Muscle layer of colon (tissue), 2 donors: ENCODE measurements at regions not wholly inside any gene's neighbourhood (a gene's known extent, or its start where the extent isn't known, plus 50 kb on each side); places are given as distances from the start of the nearest gene placed in this dataset.

Experiments
- H3K27ac ChIP-seq: one replicate; pipeline ENCODE4 v1.7.0; 2013; ENCODE audit warnings: low read depth, mild to moderate bottlenecking, low read length, moderate library complexity
- H3K27me3 ChIP-seq, 2 donors: one replicate each; pipeline ENCODE4 v1.7.0; 2013; ENCODE audit warnings: low read length in 2 of 2, mild to moderate bottlenecking in 2 of 2; ENCODE audit not compliant: insufficient read depth in 2 of 2, control insufficient read depth in 1 of 2
- H3K36me3 ChIP-seq: one replicate; pipeline ENCODE4 v1.7.0; 2013; ENCODE audit warnings: mild to moderate bottlenecking, low read length; ENCODE audit not compliant: insufficient read depth
- H3K4me1 ChIP-seq: one replicate; pipeline ENCODE4 v1.7.0; 2013; ENCODE audit warnings: mild to moderate bottlenecking, low read length; ENCODE audit not compliant: insufficient read depth
- H3K4me3 ChIP-seq, 2 donors: one replicate each; pipeline ENCODE4 v1.7.0; 2013; ENCODE audit warnings: low read length in 2 of 2, low read depth in 1 of 2, mild to moderate bottlenecking in 1 of 2, moderate library complexity in 1 of 2
- H3K9ac ChIP-seq: one replicate; pipeline ENCODE4 v1.7.0; 2013; ENCODE audit warnings: low read length
- H3K9me3 ChIP-seq: one replicate; pipeline ENCODE4 v1.7.0; 2013; ENCODE audit warnings: mild to moderate bottlenecking, low read length
- donor health status: abdominal sarcoma.
- donor health status: Adenocarcinoma of cecum.

DNA sequence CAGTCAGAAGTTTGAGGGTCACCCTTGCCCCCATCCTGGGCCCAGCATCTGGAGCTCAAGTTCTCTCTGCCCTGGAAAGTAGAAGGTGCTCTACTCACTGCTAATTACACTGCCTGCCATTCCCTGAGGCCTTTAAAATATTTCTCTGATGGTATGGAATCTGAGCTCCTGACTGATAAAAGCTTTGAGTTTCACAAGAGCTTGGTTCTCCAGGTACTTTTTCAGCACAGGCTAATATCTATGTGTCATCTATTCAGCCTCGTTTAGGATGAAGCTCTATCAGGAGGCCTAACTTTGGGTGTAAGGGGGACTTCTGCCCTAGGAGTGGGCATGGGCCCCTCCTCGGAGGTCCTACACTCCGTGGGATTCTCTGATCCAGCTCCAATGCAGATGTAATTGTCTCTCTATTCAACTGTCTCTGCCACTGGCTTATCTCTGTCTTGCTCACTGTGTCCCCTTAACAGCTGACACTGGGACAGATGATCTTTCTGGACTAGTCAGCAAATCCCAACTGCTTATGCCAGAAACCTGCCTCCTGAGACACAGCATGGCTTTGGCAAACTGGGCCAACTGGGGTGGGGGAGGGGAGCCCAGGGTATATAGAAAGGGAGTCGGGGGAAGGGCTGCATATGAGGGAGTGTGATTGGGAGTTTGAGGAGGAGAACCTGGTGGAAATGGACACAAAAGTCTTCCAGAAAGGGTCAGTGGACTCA is 104.2 kb upstream of the GADD45A start:
- no peaks in the 10 kb centered on the region for H3K36me3 ChIP-seq
- no peaks in the 10 kb centered on the region for H3K9me3 ChIP-seq
- H3K4me3 ChIP-seq: no peak overlapping the region
- H3K9ac ChIP-seq: no peak overlapping the region
- no peaks in the 10 kb centered on the region for H3K27me3 ChIP-seq
- H3K27ac ChIP-seq: no peak overlapping the region
- H3K4me1 ChIP-seq: no peaks in the 10 kb centered on the region

DNA sequence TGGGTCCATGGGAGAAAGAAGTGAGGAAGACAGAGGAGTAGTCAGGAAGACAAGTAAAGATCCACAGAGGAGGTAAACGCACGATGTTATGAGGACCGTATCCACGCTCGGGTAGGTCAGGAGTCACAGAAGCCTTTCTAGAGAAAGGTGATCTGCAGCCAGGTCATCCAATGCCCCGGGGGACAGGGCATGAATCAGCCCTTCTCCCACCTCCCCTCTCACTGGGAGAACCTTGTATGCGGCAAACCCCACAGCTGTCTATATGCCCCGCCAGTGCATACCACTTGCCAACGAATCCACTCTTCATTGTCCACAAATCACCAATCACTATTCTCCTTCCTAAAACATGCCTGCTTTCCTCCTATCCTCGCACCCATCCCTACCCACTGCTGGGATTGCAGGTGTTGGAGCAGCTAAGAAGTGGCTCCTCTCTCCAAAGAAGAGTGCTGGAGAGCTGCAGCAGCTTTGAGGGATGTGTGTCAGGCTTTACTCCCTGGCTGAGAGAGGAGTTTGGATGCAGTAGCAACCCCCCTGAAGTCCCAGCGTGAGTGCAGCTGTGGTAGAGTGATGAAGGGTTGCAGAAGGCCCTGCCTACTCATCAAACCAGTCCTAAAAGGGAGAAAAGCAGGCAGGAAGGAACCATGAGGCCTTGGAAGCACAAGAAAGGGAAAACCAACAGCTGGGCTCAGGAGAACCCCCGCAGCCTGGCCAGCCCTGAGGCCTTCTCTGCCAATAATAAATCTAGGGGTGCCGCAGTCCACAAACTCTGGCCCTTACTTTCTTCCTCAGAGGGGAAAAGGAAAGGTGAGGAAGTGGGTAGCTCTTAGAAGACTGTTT is 102.2 kb upstream of the GADD45A start:
- Histone ChIP-seq H3K9ac (no peak overlapping the region), H3K9me3 (no peaks in the 10 kb centered on the region), H3K4me3 (no peak overlapping the region), H3K27ac (no peak overlapping the region), H3K27me3 (no peaks in the 10 kb centered on the region), H3K4me1 (peaks cover 3% of the 10 kb centered on the region), H3K36me3 (no peaks in the 10 kb centered on the region)

DNA sequence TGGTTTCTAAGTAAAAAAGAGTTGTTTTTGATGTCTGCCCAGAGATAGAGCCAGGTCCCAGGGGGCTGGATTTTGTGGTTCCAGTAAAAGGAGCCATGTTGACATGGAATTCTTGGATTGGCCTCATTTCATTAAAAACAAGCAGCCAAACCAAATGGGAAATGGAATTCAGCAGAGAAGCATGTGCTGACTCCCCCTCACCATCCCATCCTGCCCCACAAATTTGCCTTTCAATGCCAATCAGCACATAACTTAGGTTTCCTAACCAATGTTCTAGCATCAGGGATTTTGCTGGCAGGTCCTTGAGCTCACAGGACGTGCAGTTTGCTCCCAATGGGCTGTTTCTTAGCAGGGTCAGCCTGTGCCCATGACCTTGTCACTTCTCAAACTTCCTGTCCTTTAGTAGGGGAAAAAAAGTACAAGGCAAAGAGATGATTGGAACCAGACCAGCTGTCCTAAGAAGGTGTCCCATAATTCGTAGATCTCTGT is 101.5 kb upstream of the GADD45A start:
- H3K36me3 ChIP-seq: no peaks in the 10 kb centered on the region
- peaks cover 8% of the 10 kb centered on the region for H3K4me1 ChIP-seq
- no peak overlapping the region for H3K9ac ChIP-seq
- H3K27me3 ChIP-seq: no peaks in the 10 kb centered on the region
- no peaks in the 10 kb centered on the region for H3K9me3 ChIP-seq
- no peak overlapping the region for H3K27ac ChIP-seq
- no peak overlapping the region for H3K4me3 ChIP-seq

DNA sequence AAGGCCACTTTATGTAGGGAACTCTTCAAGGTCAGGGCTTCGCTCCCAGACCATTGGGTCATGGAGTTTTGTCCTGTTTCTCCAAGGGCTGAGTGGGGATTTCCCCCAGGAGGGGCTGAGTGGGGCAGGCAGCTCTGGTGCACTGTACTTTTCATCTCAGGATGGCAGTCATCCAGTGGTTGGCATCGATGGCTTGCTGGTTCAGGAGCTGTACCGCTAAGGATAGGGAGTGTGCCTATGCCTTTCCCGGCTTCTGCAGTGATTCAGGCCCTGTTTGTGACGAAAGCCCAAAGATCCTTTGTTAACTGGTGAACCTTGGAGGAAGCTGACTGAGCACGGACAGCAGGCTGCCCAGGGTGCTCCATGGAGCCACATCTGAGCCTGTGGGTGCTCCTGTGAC is 100.1 kb upstream of the GADD45A start:
- Histone ChIP-seq H3K27ac (no peak overlapping the region), H3K27me3 (no peaks in the 10 kb centered on the region), H3K4me1 (peaks cover 15% of the 10 kb centered on the region), H3K9me3 (no peaks in the 10 kb centered on the region), H3K36me3 (no peaks in the 10 kb centered on the region), H3K4me3 (no peak overlapping the region), H3K9ac (no peak overlapping the region)

DNA sequence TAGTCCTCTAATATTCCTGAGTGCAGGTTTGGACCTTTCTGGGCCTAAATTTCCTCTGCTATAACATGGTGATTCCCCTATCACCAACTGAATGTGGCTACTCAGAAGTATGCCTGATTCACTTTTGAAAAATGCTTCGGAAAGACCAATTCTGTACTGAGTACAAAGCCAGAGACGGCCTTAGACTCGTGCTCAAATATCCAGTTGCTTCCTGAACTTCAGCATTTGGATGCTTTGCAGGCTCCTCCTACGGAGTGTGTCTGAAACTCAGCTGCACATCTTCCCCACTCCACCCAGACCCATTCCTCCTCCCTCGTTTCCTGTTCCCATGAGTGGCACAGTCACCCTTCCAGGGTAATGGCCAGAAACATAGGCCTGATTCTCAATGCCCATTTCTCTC is 98.4 kb upstream of the GADD45A start:
- H3K9ac ChIP-seq: no peak overlapping the region
- no peak overlapping the region for H3K27ac ChIP-seq

DNA sequence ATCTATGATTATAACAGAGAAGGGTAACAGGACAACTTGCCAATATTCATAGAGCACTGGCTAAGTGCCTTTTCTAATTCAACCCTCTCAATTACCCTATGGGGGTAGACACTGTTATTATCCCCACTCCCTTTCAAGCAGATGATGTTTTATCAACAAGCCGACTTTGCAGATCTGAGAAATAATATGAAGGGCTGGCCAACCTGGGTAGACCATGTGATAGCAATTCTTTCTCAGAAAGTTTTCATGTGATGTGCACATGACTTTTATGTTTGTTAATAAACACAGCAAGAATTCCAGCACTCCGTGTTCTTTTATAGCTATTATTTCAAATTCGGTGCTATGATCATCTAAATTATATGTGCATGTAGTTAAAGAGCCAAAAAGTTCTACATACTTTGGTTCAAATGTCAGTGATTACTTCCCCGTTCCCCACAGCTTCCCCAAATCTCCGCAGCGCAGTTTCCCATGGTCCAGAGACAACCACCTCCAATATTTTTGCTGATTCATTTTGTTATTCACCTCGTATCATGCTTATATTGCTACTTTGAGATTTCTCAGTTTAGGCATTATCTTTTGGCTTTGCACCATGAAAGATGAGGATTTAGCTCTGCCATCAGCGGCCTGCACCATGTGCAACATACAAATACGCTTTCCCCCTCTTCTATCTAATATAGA is 96.7 kb upstream of the GADD45A start:
- H3K27me3 ChIP-seq: no peaks in the 10 kb centered on the region
- no peak overlapping the region for H3K9ac ChIP-seq
- no peaks in the 10 kb centered on the region for H3K9me3 ChIP-seq
- H3K4me3 ChIP-seq: no peak overlapping the region
- no peak overlapping the region for H3K27ac ChIP-seq
- no peaks in the 10 kb centered on the region for H3K36me3 ChIP-seq
- peaks cover 26% of the 10 kb centered on the region for H3K4me1 ChIP-seq

More for the DNA sequence above, 98.4 kb upstream of the GADD45A start:
- H3K4me1 ChIP-seq: peaks cover 26% of the 10 kb centered on the region
- no peaks in the 10 kb centered on the region for H3K9me3 ChIP-seq
- H3K4me3 ChIP-seq: no peak overlapping the region
- no peaks in the 10 kb centered on the region for H3K27me3 ChIP-seq
- no peaks in the 10 kb centered on the region for H3K36me3 ChIP-seq

DNA sequence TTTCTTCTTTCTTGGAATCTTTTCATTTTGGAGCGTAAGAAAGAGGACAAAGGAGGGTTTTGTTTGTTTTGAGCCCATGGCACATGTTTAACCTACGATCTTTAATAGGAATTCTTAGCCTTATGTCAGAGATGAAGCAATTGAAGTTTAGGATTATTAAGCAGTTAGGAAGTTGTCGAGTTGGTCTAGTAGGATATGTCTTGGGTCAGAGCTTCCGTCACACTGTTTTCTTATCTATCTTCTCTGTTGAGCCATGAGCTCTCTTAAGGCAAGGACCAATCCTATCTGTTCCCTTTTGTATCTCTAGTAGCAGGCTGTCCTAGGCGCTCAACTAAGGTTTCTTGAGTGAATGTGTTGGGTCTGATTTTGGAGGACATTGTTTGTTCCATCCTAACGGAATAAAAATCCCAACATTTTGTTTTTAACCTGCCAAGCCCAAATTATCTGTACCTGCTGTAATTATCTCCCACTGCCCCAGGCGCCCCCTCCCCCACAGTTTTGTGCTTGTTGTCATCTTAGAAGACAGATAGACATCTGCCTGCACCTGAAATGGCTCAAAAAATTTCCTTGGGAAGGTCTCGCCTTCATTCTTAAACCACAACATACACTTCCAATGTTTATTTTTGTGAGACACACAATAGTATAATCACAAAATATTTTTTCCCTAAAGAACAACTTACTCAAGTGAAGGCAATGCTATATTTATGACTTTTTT is 95.3 kb upstream of the GADD45A start:
- no peak overlapping the region for H3K27ac ChIP-seq
- no peaks in the 10 kb centered on the region for H3K9me3 ChIP-seq
- H3K36me3 ChIP-seq: no peaks in the 10 kb centered on the region
- H3K4me1 ChIP-seq: peaks cover 26% of the 10 kb centered on the region
- no peaks in the 10 kb centered on the region for H3K27me3 ChIP-seq
- no peak overlapping the region for H3K4me3 ChIP-seq
- no peak overlapping the region for H3K9ac ChIP-seq

DNA sequence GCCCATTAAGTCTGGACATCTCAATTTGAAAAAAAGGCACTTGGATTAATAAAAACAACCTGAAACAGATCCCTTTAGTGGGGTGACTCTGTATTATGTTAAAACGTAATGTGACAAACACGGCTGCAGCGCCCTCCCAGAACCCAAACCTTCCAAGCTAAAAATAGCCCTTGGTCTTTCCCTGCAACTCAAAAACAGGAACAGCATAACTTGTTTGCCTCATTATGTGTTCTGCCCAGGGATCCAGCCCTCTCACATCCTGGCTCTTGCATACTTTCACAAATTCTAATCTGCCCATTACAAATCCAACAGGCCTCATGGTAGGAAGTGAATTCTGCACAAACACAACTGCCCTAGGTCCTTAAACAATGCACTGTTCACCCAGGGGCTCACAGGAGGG is 94.7 kb upstream of the GADD45A start:
- H3K27me3 ChIP-seq: no peaks in the 10 kb centered on the region
- peaks cover 26% of the 10 kb centered on the region for H3K4me1 ChIP-seq
- H3K9me3 ChIP-seq: no peaks in the 10 kb centered on the region
- H3K27ac ChIP-seq: no peak overlapping the region
- H3K36me3 ChIP-seq: no peaks in the 10 kb centered on the region
- no peak overlapping the region for H3K4me3 ChIP-seq
- no peak overlapping the region for H3K9ac ChIP-seq

DNA sequence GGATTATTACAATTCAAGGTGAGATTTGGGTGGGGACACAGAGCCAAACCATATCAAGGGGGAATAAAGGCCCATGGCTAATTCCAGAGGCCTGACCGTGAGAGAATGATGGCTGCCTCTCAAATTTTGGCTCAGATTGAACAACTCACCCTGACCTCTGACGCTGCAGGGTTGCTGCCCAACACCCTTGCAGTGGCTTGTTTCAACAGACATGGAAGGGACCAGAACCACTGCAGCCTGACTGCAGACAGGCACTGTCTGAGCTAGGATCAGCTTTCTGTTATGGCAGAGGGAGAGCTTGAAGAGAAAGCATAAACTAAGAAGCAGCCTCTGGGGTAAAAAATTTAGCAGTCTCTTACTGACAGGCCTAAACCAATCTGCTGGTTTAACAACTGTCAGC is 90.2 kb upstream of the GADD45A start:
- H3K9ac ChIP-seq: no peak overlapping the region
- H3K4me1 ChIP-seq: peaks cover 13% of the 10 kb centered on the region
- H3K9me3 ChIP-seq: no peaks in the 10 kb centered on the region
- H3K36me3 ChIP-seq: no peaks in the 10 kb centered on the region
- H3K27ac ChIP-seq: no peak overlapping the region
- H3K4me3 ChIP-seq: no peak overlapping the region
- no peaks in the 10 kb centered on the region for H3K27me3 ChIP-seq

DNA sequence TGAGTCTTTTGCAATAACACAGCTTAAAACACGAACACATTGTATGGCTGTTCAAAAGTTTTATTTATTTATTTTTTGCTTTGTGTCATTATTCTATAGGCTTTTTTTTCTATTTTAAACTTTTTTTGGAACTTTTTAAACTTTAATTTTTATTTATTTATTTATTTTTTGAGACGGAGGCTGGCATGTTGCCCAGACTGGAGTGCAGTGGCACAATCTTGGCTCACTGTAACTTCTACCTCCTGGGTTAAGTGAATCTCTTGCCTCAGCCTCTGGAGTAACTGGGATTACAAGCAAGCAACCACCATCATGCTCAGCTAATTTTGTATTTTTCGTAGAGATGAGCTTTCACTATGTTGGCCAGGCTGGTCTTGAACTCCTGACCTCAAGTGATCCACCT is 88.3 kb upstream of the GADD45A start:
- no peak overlapping the region for H3K4me3 ChIP-seq
- no peak overlapping the region for H3K27ac ChIP-seq
- H3K9me3 ChIP-seq: no peaks in the 10 kb centered on the region
- no peaks in the 10 kb centered on the region for H3K27me3 ChIP-seq
- H3K36me3 ChIP-seq: no peaks in the 10 kb centered on the region
- no peak overlapping the region for H3K9ac ChIP-seq
- H3K4me1 ChIP-seq: peaks cover 7% of the 10 kb centered on the region

DNA sequence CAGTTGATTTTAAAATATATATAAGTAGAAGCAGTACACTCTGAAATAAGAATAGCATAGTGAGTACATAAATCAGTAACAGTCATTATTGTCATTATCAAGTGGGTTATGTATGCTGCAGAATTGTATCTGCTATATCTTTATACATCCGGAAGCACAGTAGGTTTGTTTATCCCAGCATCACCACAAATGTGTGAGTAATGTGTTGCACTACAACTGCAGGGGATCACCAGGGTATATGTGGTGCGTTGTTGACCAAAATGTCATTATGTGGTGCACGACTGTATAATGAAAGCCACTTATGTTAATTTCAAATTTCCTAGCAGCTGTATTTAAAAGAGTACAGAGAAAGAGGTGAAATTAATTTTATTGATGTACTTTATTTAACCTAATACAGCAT is 87.7 kb upstream of the GADD45A start:
- H3K27ac ChIP-seq: no peak overlapping the region
- H3K9ac ChIP-seq: no peak overlapping the region
- H3K4me3 ChIP-seq: no peak overlapping the region
- H3K36me3 ChIP-seq: no peaks in the 10 kb centered on the region
- no peaks in the 10 kb centered on the region for H3K27me3 ChIP-seq
- no peaks in the 10 kb centered on the region for H3K9me3 ChIP-seq
- H3K4me1 ChIP-seq: peaks cover 8% of the 10 kb centered on the region
